A673 (cell line): ENCODE measurements at regions not wholly inside any gene's neighbourhood (a gene's known extent, or its start where the extent isn't known, plus 50 kb on each side); places are given as distances from the start of the nearest gene placed in this dataset.

ENCODE experiments used
- BruUV-seq: library from RNA; stranded (reverse); fragments of 400-500 nt; replicated peaks from 2 replicates; lab custom pipeline; 2021; lab: Mats Ljungman, UMichigan
- CTCF ChIA-PET: fragments of 300-600 bp; sonication (Branson Sonifier 250); formaldehyde crosslinking; loops from one replicate; lab custom pipeline; 2022; ENCODE audit warnings: antibody characterized with exemption; lab: Charles Lee
- POLR2A ChIA-PET: fragments of 300-600 bp; sonication (Branson Sonifier 250); formaldehyde crosslinking; loops from one replicate; lab custom pipeline; 2022; ENCODE audit warnings: antibody characterized with exemption; ENCODE audit not compliant: low non-redundant PET; lab: Charles Lee
- DNase-seq: peaks from one replicate; pipeline ENCODE4 v3.0.0-alpha.2; 2015; ENCODE audit warnings: low spot score
- H3K27ac ChIP-seq: fragments of 200-600 bp; sonication (generic); 2 replicates; pipeline ENCODE4 v1.5.1; 2016; ENCODE audit warnings: mixed run types, low read depth, mild to moderate bottlenecking, mixed read lengths, antibody characterized with exemption, low read length; ENCODE audit not compliant: poor library complexity, severe bottlenecking
- H3K27me3 ChIP-seq: fragments of 200-600 bp; sonication (generic); replicated peaks from 2 replicates; pipeline ENCODE4 v1.6.1; 2017; ENCODE audit warnings: mixed run types, low read depth, mild to moderate bottlenecking, mixed read lengths, antibody characterized with exemption, low read length; ENCODE audit not compliant: insufficient read depth, poor library complexity
- H3K36me3 ChIP-seq: fragments of 200-600 bp; sonication (generic); 2 replicates; pipeline ENCODE4 v1.6.1; 2016; ENCODE audit warnings: mixed run types, mild to moderate bottlenecking, mixed read lengths, antibody characterized with exemption, low read length; ENCODE audit not compliant: insufficient read depth, poor library complexity, severe bottlenecking
- H3K4me1 ChIP-seq: fragments of 200-600 bp; sonication (generic); 2 replicates; pipeline ENCODE4 v1.6.1; 2017; ENCODE audit warnings: mixed run types, mild to moderate bottlenecking, mixed read lengths, antibody characterized with exemption, low read length; ENCODE audit not compliant: insufficient read depth, poor library complexity, severe bottlenecking
- H3K4me3 ChIP-seq: fragments of 200-600 bp; sonication (generic); 2 replicates; pipeline ENCODE4 v1.5.1; 2016; ENCODE audit warnings: low read depth, mixed run types, mild to moderate bottlenecking, mixed read lengths, low read length; ENCODE audit not compliant: poor library complexity, severe bottlenecking
- H3K9me3 ChIP-seq: fragments of 200-600 bp; sonication (generic); 2 replicates; pipeline ENCODE4 v1.6.1; 2016; ENCODE audit warnings: mixed run types, low read depth, mild to moderate bottlenecking, mixed read lengths, antibody characterized with exemption, low read length; ENCODE audit not compliant: poor library complexity, severe bottlenecking
- EZH2 ChIP-seq: fragments of 200-600 bp; sonication (generic); IDR thresholded peaks from 2 replicates; pipeline ENCODE4 v1.6.1; 2017; ENCODE audit warnings: borderline replicate concordance, low read depth, mild to moderate bottlenecking, mixed read lengths, antibody characterized with exemption, low read length; ENCODE audit not compliant: poor library complexity, severe bottlenecking
- intact Hi-C: fragments of 100-400 bp; cut with micrococcal nuclease; formaldehyde crosslinking; loops from one replicate; pipeline ENCODE4 v1.10.0; 2022; ENCODE audit not compliant: unreplicated experiment
- TF ChIP-seq, protein P1 (sequence below): fragments of 300-800, 200-600 bp; sonication (generic); conservative IDR thresholded peaks from 2 replicates; pipeline ENCODE4 v1.5.1; 2017; ENCODE audit warnings: low read depth, mild to moderate bottlenecking, antibody characterized with exemption, low read length, moderate library complexity, mixed read lengths

- Histone ChIP-seq H3K4me1 (no peaks in the 10 kb centered on the region), H3K27ac (no peak overlapping the region), H3K36me3 (no peaks in the 10 kb centered on the region), H3K4me3 (no peak overlapping the region), H3K9me3 (no peaks in the 10 kb centered on the region), H3K27me3 (no peaks in the 10 kb centered on the region)
- BruUV-seq: no TSS peak
- POLR2A ChIA-PET: interaction anchor here (0.6 kb wide), 2 partner anchors 63 to 134 kb away, joined by 5 to 6 read pairs; no protein-coding TSS in a partner anchor
- DNase-seq: no peak
- CTCF ChIA-PET: no interaction called here
- no peak for TF ChIP-seq EZH2
- TF ChIP-seq, protein P1, sequence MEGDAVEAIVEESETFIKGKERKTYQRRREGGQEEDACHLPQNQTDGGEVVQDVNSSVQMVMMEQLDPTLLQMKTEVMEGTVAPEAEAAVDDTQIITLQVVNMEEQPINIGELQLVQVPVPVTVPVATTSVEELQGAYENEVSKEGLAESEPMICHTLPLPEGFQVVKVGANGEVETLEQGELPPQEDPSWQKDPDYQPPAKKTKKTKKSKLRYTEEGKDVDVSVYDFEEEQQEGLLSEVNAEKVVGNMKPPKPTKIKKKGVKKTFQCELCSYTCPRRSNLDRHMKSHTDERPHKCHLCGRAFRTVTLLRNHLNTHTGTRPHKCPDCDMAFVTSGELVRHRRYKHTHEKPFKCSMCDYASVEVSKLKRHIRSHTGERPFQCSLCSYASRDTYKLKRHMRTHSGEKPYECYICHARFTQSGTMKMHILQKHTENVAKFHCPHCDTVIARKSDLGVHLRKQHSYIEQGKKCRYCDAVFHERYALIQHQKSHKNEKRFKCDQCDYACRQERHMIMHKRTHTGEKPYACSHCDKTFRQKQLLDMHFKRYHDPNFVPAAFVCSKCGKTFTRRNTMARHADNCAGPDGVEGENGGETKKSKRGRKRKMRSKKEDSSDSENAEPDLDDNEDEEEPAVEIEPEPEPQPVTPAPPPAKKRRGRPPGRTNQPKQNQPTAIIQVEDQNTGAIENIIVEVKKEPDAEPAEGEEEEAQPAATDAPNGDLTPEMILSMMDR: no peak
- intact Hi-C loops: no loop called here
Measured at GRCh38 chr2:20509301-20509769, 62.5 kb downstream of the RHOB start.

GRCh38 chr2:20509770-20510490 is 63.1 kb downstream of the RHOB start:
- peak; percentile 45 for DNase-seq
- Histone ChIP-seq H3K4me3 (no peak overlapping the region), H3K27ac (no peak overlapping the region), H3K27me3 (no peaks in the 10 kb centered on the region), H3K9me3 (no peaks in the 10 kb centered on the region), H3K4me1 (no peaks in the 10 kb centered on the region), H3K36me3 (no peaks in the 10 kb centered on the region)
- ChIA-PET POLR2A (interaction anchor here (0.6 kb wide), 2 partner anchors 63 to 135 kb away, joined by 5 to 6 read pairs; no protein-coding TSS in a partner anchor), CTCF (no interaction called here)
- TF ChIP-seq EZH2: no peak
- TF ChIP-seq, protein P1: no peak
- no TSS peak for BruUV-seq
- intact Hi-C loops: no loop called here

DNA sequence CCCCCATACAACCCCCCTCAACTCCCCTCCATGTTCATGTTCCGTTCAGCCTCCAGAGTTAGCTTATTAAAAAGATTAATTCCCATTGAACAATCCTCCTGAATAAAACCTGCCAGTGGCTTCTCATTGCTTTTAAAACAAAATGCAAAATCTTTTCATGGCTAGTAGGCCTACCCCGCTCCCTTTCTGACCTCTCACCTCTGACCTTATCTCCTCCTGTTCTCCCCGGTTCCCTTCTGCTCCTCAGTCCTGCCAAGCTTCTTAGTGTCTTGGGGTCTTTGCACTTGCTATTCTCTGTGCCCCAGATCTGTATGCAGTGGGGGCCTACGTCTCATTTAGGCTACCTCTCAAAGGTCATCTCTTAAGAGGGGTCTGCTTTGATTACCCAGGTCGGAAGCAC is 64.3 kb downstream of the RHOB start:
- Histone ChIP-seq H3K9me3 (no peaks in the 10 kb centered on the region), H3K27ac (no peak overlapping the region), H3K27me3 (no peaks in the 10 kb centered on the region), H3K4me3 (no peak overlapping the region), H3K36me3 (no peaks in the 10 kb centered on the region), H3K4me1 (no peaks in the 10 kb centered on the region)
- ChIA-PET CTCF (no interaction called here), POLR2A (no interaction called here)
- no peak for DNase-seq
- no TSS peak for BruUV-seq
- intact Hi-C loops: no loop called here
- TF ChIP-seq, protein P1: no peak
- TF ChIP-seq EZH2: no peak
